Liver (tissue), 8 donors: ENCODE measurements at regions not wholly inside any gene's neighbourhood (a gene's known extent, or its start where the extent isn't known, plus 50 kb on each side); places are given as distances from the start of the nearest gene placed in this dataset.

ENCODE experiments used
- DNase-seq: peaks from one replicate; pipeline ENCODE4 v3.0.0-alpha.2; 2017; ENCODE audit warnings: low spot score
- H3K27ac ChIP-seq, 2 donors: one replicate each; pipeline ENCODE4 v1.7.0; 2013; ENCODE audit warnings: inconsistent platforms in 2 of 2, low read length in 2 of 2, control low read depth in 1 of 2, low read depth in 1 of 2, mild to moderate bottlenecking in 1 of 2
- H3K27me3 ChIP-seq, 4 donors: one replicate each; pipeline versions ENCODE4 v1.6.1 to v1.7.0; 2013; ENCODE audit warnings: low read length in 3 of 4, inconsistent platforms in 1 of 4, mild to moderate bottlenecking in 1 of 4, moderate library complexity in 1 of 4; ENCODE audit not compliant: control insufficient read depth in 4 of 4, insufficient read depth in 4 of 4
- H3K36me3 ChIP-seq, 4 donors: one replicate each; pipeline versions ENCODE4 v1.6.1 to v1.7.0; 2013; ENCODE audit warnings: low read length in 3 of 4, mild to moderate bottlenecking in 3 of 4, low read depth in 1 of 4, moderate library complexity in 1 of 4; ENCODE audit not compliant: control insufficient read depth in 4 of 4, insufficient read depth in 3 of 4
- H3K4me1 ChIP-seq, 4 donors: one replicate each; pipeline versions ENCODE4 v1.6.1 to v1.7.0; 2013; ENCODE audit warnings: low read length in 3 of 4, mild to moderate bottlenecking in 3 of 4, moderate library complexity in 1 of 4; ENCODE audit not compliant: control insufficient read depth in 4 of 4, insufficient read depth in 4 of 4
- H3K4me3 ChIP-seq, 3 donors: one replicate each; pipeline versions ENCODE4 v1.6.1 to v1.7.0; 2013; ENCODE audit warnings: low read length in 3 of 3, control low read depth in 1 of 3, low read depth in 1 of 3, mild to moderate bottlenecking in 1 of 3
- H3K9ac ChIP-seq, 2 donors: one replicate each; pipeline ENCODE4 v1.7.0; 2013; ENCODE audit warnings: low read length in 2 of 2, mild to moderate bottlenecking in 2 of 2, moderate library complexity in 2 of 2, control low read depth in 1 of 2, low read depth in 1 of 2
- H3K9me3 ChIP-seq, 4 donors: one replicate each; pipeline versions ENCODE4 v1.6.1 to v1.7.0; 2013; ENCODE audit warnings: low read length in 3 of 4; ENCODE audit not compliant: control insufficient read depth in 4 of 4
- ATF3 ChIP-seq: IDR thresholded peaks from 2 replicates; pipeline ENCODE4 v1.6.1; 2016; ENCODE audit warnings: antibody characterized with exemption
- EGR1 ChIP-seq, 2 donors: IDR thresholded peaks; 2 replicates each; pipeline ENCODE4 v1.6.1; 2016 to 2018; ENCODE audit warnings: antibody characterized with exemption in 2 of 2, low read depth in 2 of 2
- FOXA2 ChIP-seq: IDR thresholded peaks from 2 replicates; pipeline ENCODE4 v1.6.1; 2016; ENCODE audit warnings: antibody characterized with exemption
- HNF4A ChIP-seq, 2 donors: conservative IDR thresholded peaks; 2 replicates each; pipeline ENCODE4 v1.6.1; 2016; ENCODE audit warnings: antibody characterized with exemption in 2 of 2, mild to moderate bottlenecking in 2 of 2
- JUND ChIP-seq, 2 donors: IDR thresholded peaks; 2 replicates each; pipeline ENCODE4 v1.6.1; 2016; ENCODE audit warnings: antibody characterized with exemption in 2 of 2
- MAX ChIP-seq: IDR thresholded peaks from 2 replicates; pipeline ENCODE4 v1.6.1; 2016; ENCODE audit warnings: antibody characterized with exemption
- NR2F2 ChIP-seq: IDR thresholded peaks from 2 replicates; pipeline ENCODE4 v1.6.1; 2016; ENCODE audit warnings: antibody characterized with exemption
- RAD21 ChIP-seq, 2 donors: IDR thresholded peaks; 2 replicates each; pipeline ENCODE4 v1.6.1; 2016; ENCODE audit warnings: antibody characterized with exemption in 2 of 2, mild to moderate bottlenecking in 2 of 2
- RXRA ChIP-seq, 2 donors: IDR thresholded peaks; 2 replicates each; pipeline ENCODE4 v1.6.1; 2017 to 2018; ENCODE audit warnings: antibody characterized with exemption in 2 of 2, mild to moderate bottlenecking in 1 of 2
- SP1 ChIP-seq: IDR thresholded peaks from 2 replicates; pipeline ENCODE4 v1.6.1; 2018; ENCODE audit warnings: antibody characterized with exemption, mild to moderate bottlenecking
- TAF1 ChIP-seq: conservative IDR thresholded peaks from 2 replicates; pipeline ENCODE4 v1.6.1; 2016; ENCODE audit warnings: antibody characterized with exemption, mild to moderate bottlenecking
- YY1 ChIP-seq: IDR thresholded peaks from 2 replicates; pipeline ENCODE4 v1.6.1; 2016; ENCODE audit warnings: antibody characterized with exemption, mild to moderate bottlenecking
- WGBS: extraction: QIAGEN DNeasy Blood & Tissue Kit; methylation state at CpG from one replicate; pipeline ENCODE4 v1.1.7; 2013; 5-methylcytosine and 5-hydroxymethylcytosine counted together
- TF ChIP-seq, protein P1 (sequence below): fragments of 150-350 bp; IDR thresholded peaks from 2 replicates; pipeline ENCODE4 v1.5.1; 2017; ENCODE audit warnings: improper control_type of control experiment, low read depth, low read length; ENCODE audit not compliant: missing input control
- TF ChIP-seq, protein P2 (sequence below): IDR thresholded peaks from 2 replicates; pipeline ENCODE4 v1.6.1; 2016; ENCODE audit warnings: antibody characterized with exemption
- donor health status: healthy.
- donor health status: healthy.
- donor health status: healthy.
- donor health status: healthy.
- donor health status: healthy.

DNA sequence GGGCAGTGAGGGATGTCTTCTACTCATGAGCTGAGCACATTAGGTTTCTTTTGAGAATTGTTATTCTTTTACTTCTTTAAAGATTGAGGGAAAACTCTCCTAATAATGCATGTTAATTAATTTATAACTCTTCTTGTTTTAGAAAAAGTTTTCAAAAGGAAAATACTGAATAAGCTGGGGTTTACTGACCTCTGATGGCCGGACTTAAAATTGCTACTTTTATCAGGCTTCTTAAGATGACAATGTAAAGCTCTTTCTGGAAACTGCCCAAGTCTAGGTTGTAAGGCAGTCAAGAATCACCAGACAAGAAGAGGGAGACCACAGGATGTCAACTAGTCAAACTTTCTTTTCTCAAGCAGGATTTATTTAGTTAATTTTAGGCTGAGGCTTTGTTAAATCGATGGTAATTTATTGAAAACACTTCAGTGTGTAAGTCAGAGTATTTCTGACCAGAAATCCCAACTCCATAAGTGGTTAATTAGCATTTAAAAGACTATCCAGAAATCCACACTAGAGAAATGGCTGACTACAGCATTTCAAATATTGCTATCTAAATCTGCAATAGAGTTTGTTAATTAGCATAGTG lies 82.1 kb downstream of the AVPR1A start:
- Histone ChIP-seq H3K27me3 (no peaks in the 10 kb centered on the region), H3K4me3 (no peak overlapping the region), H3K27ac (no peak overlapping the region), H3K9ac (no peak overlapping the region), H3K36me3 (no peaks in the 10 kb centered on the region), H3K4me1 (no peaks in the 10 kb centered on the region), H3K9me3 (no peaks in the 10 kb centered on the region)
- DNase-seq, result no peak
- 13% methylated on average over 2 of the region's 2 CpGs for WGBS
- TF ChIP-seq NR2F2 (no peak), EGR1 (IDR thresholded peaks at IDR 0.05; ENCODE audit: low read depth in 2 of 2) (no peak), RAD21 (IDR thresholded peaks at IDR 0.05) (peak; percentile 79 to 81), ATF3 (no peak)
- TF ChIP-seq, protein P1, sequence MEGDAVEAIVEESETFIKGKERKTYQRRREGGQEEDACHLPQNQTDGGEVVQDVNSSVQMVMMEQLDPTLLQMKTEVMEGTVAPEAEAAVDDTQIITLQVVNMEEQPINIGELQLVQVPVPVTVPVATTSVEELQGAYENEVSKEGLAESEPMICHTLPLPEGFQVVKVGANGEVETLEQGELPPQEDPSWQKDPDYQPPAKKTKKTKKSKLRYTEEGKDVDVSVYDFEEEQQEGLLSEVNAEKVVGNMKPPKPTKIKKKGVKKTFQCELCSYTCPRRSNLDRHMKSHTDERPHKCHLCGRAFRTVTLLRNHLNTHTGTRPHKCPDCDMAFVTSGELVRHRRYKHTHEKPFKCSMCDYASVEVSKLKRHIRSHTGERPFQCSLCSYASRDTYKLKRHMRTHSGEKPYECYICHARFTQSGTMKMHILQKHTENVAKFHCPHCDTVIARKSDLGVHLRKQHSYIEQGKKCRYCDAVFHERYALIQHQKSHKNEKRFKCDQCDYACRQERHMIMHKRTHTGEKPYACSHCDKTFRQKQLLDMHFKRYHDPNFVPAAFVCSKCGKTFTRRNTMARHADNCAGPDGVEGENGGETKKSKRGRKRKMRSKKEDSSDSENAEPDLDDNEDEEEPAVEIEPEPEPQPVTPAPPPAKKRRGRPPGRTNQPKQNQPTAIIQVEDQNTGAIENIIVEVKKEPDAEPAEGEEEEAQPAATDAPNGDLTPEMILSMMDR, result peak; percentile 43

- Histone ChIP-seq H3K4me1 (no peaks in the 10 kb centered on the region), H3K27ac (no peak overlapping the region), H3K9me3 (no peaks in the 10 kb centered on the region), H3K9ac (no peak overlapping the region), H3K27me3 (no peaks in the 10 kb centered on the region), H3K4me3 (no peak overlapping the region), H3K36me3 (no peaks in the 10 kb centered on the region)
- WGBS, result 36% methylated on average over 4 of the region's 4 CpGs
- TF ChIP-seq, protein P2, sequence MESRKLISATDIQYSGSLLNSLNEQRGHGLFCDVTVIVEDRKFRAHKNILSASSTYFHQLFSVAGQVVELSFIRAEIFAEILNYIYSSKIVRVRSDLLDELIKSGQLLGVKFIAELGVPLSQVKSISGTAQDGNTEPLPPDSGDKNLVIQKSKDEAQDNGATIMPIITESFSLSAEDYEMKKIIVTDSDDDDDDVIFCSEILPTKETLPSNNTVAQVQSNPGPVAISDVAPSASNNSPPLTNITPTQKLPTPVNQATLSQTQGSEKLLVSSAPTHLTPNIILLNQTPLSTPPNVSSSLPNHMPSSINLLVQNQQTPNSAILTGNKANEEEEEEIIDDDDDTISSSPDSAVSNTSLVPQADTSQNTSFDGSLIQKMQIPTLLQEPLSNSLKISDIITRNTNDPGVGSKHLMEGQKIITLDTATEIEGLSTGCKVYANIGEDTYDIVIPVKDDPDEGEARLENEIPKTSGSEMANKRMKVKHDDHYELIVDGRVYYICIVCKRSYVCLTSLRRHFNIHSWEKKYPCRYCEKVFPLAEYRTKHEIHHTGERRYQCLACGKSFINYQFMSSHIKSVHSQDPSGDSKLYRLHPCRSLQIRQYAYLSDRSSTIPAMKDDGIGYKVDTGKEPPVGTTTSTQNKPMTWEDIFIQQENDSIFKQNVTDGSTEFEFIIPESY, result no peak
- no peak for DNase-seq
These were observed 84.2 kb downstream of the AVPR1A start for GRCh38 chr12:63066782-63067181.

GRCh38 chr12:63066136-63066535 lies 84.9 kb downstream of the AVPR1A start:
- H3K4me1 ChIP-seq, result no peaks in the 10 kb centered on the region
- H3K36me3 ChIP-seq, result no peaks in the 10 kb centered on the region
- H3K9ac ChIP-seq, result no peak overlapping the region
- no peaks in the 10 kb centered on the region for H3K27me3 ChIP-seq
- no peak overlapping the region for H3K27ac ChIP-seq
- no peak overlapping the region for H3K4me3 ChIP-seq
- 97% methylated on average over 1 of the region's 1 CpG for WGBS
- H3K9me3 ChIP-seq, result no peaks in the 10 kb centered on the region
- no peak for DNase-seq
- TF ChIP-seq, protein P1, result no peak
- no peak for TF ChIP-seq JUND (IDR thresholded peaks at IDR 0.05)
- TF ChIP-seq MAX, result no peak
- no peak for TF ChIP-seq YY1
- TF ChIP-seq SP1, result no peak
- TF ChIP-seq EGR1 (IDR thresholded peaks at IDR 0.05; ENCODE audit: low read depth in 2 of 2), result no peak
- TF ChIP-seq HNF4A (conservative IDR thresholded peaks at IDR 0.05), result no peak
- TF ChIP-seq TAF1, result no peak
- TF ChIP-seq, protein P2, result no peak
- TF ChIP-seq FOXA2, result no peak
- TF ChIP-seq ATF3, result no peak
- TF ChIP-seq RXRA (IDR thresholded peaks at IDR 0.05), result no peak
- TF ChIP-seq NR2F2, result no peak
